IMR-90 (cell line): ENCODE measurements at regions not wholly inside any gene's neighbourhood (a gene's known extent, or its start where the extent isn't known, plus 50 kb on each side); places are given as distances from the start of the nearest gene placed in this dataset.

Source experiments
- ATAC-seq: fragments of 200-7000 bp; cut with Tn5 transposase; 2 replicates; pipeline ENCODE4 v1.9.1; 2020; ENCODE audit warnings: low read depth, mild to moderate bottlenecking, moderate library complexity
- BruUV-seq: library from RNA; stranded (reverse); fragments of 400-500 nt; replicated peaks from 2 replicates; lab custom pipeline; 2021; lab: Mats Ljungman, UMichigan
- CTCF ChIA-PET: fragments of 300-600 bp; formaldehyde crosslinking; extraction: SDS; loops from one replicate; lab custom pipeline; 2021; ENCODE audit warnings: antibody characterized with exemption; lab: Yijun Ruan, JAX
- POLR2A ChIA-PET: fragments of 300-600 bp; sonication (Branson Sonifier 250); formaldehyde crosslinking; loops from one replicate; lab custom pipeline; 2022; ENCODE audit warnings: antibody characterized with exemption; ENCODE audit not compliant: unreplicated experiment; lab: Charles Lee
- DNase-seq: peaks from one replicate; pipeline ENCODE4 v3.0.0; 2013
- H2AFZ ChIP-seq: replicated peaks from 2 replicates; pipeline ENCODE3; 2013; ENCODE audit warnings: low read length, mild to moderate bottlenecking; ENCODE audit not compliant: poor library complexity
- H2AK5ac ChIP-seq: 2 replicates; pipeline ENCODE4 v1.6.1; 2013; ENCODE audit warnings: low read depth, low read length, inconsistent platforms
- H2AK9ac ChIP-seq: replicated peaks from 2 replicates; pipeline ENCODE3; 2013; ENCODE audit warnings: mild to moderate bottlenecking, low read depth, low read length, moderate library complexity; ENCODE audit not compliant: poor library complexity
- H2BK120ac ChIP-seq: 2 replicates; pipeline ENCODE4 v1.6.1; 2013; ENCODE audit warnings: low read depth, low read length, inconsistent platforms
- H2BK15ac ChIP-seq: 3 replicates; pipeline ENCODE4 v1.6.1; 2013; ENCODE audit warnings: low read depth, low read length, inconsistent platforms
- H2BK20ac ChIP-seq: 2 replicates; pipeline ENCODE4 v1.6.1; 2013; ENCODE audit warnings: low read depth, mild to moderate bottlenecking, inconsistent platforms, low read length, moderate library complexity
- H2BK5ac ChIP-seq: 2 replicates; pipeline ENCODE4 v1.6.1; 2013; ENCODE audit warnings: mild to moderate bottlenecking, low read depth, low read length, inconsistent platforms; ENCODE audit not compliant: poor library complexity, severe bottlenecking
- H3K14ac ChIP-seq: replicated peaks from 2 replicates; pipeline ENCODE4 v1.6.1; 2013; ENCODE audit warnings: low read depth, low read length, inconsistent platforms
- H3K18ac ChIP-seq: 2 replicates; pipeline ENCODE4 v1.6.1; 2013; ENCODE audit warnings: low read depth, low read length, control low read depth
- H3K23ac ChIP-seq: 2 replicates; pipeline ENCODE4 v1.6.1; 2013; ENCODE audit warnings: low read depth, low read length, inconsistent platforms
- H3K27ac ChIP-seq: 2 replicates; pipeline ENCODE4 v1.5.1; 2013; ENCODE audit warnings: mild to moderate bottlenecking, control low read depth, low read length; ENCODE audit not compliant: insufficient read depth
- H3K27me3 ChIP-seq: 2 replicates; pipeline ENCODE4 v1.6.1; 2013; ENCODE audit warnings: low read length; ENCODE audit not compliant: control insufficient read depth, insufficient read depth
- H3K36me3 ChIP-seq: 2 replicates; pipeline ENCODE4 v1.6.1; 2013; ENCODE audit warnings: low read length, mixed read lengths; ENCODE audit not compliant: control insufficient read depth, insufficient read depth
- H3K4ac ChIP-seq: 2 replicates; pipeline ENCODE4 v1.6.1; 2013; ENCODE audit warnings: low read depth, low read length, inconsistent platforms
- H3K4me1 ChIP-seq: 2 replicates; pipeline ENCODE4 v1.6.1; 2013; ENCODE audit warnings: low read length, mixed read lengths; ENCODE audit not compliant: control insufficient read depth, insufficient read depth
- H3K4me2 ChIP-seq: 2 replicates; pipeline ENCODE4 v1.6.1; 2013; ENCODE audit warnings: low read depth, mild to moderate bottlenecking, control low read depth, low read length, moderate library complexity
- H3K4me3 ChIP-seq: 2 replicates; pipeline ENCODE4 v1.5.1; 2013; ENCODE audit warnings: low read depth, mild to moderate bottlenecking, control low read depth, low read length, moderate library complexity; ENCODE audit not compliant: insufficient read depth
- H3K56ac ChIP-seq: 2 replicates; pipeline ENCODE4 v1.6.1; 2013; ENCODE audit warnings: low read length, inconsistent platforms; ENCODE audit not compliant: insufficient read depth; ENCODE audit errors: extremely low read depth
- H3K79me1 ChIP-seq, 2 experiments: 2 replicates each; pipeline ENCODE4 v1.6.1; 2013; ENCODE audit warnings: low read length in 2 of 2, inconsistent platforms in 1 of 2, low read depth in 1 of 2
- H3K9ac ChIP-seq: 2 replicates; pipeline ENCODE4 v1.6.1; 2013; ENCODE audit warnings: low read depth, low read length, control low read depth
- H3K9me1 ChIP-seq: 2 replicates; pipeline ENCODE4 v1.6.1; 2013; ENCODE audit warnings: low read length, inconsistent platforms; ENCODE audit not compliant: insufficient read depth
- H3K9me3 ChIP-seq: 2 replicates; pipeline ENCODE4 v1.6.1; 2013; ENCODE audit warnings: low read length; ENCODE audit not compliant: control insufficient read depth, insufficient read depth
- H4K20me1 ChIP-seq: 2 replicates; pipeline ENCODE4 v1.6.1; 2013; ENCODE audit warnings: low read length, inconsistent platforms; ENCODE audit not compliant: insufficient read depth
- H4K5ac ChIP-seq: 2 replicates; pipeline ENCODE4 v1.6.1; 2013; ENCODE audit warnings: mild to moderate bottlenecking, low read depth, low read length, control low read depth
- H4K8ac ChIP-seq, 2 experiments: 2 replicates each; pipeline ENCODE4 v1.6.1; 2013; ENCODE audit warnings: low read depth in 2 of 2, low read length in 2 of 2, control low read depth in 1 of 2, inconsistent platforms in 1 of 2
- H4K91ac ChIP-seq: 2 replicates; pipeline ENCODE4 v1.6.1; 2013; ENCODE audit warnings: low read depth, low read length, inconsistent platforms; ENCODE audit not compliant: insufficient read depth
- BHLHE40 ChIP-seq: fragments of 150-350 bp; IDR thresholded peaks from 2 replicates; pipeline ENCODE4 v1.6.1; 2016; ENCODE audit warnings: mild to moderate bottlenecking, low read depth, low read length
- CEBPB ChIP-seq: IDR thresholded peaks from 2 replicates; pipeline ENCODE4 v1.6.1; 2012; ENCODE audit warnings: low read depth, low read length, improper control_type of control experiment
- CHD1 ChIP-seq: IDR thresholded peaks from 2 replicates; pipeline ENCODE4 v1.6.1; 2012; ENCODE audit warnings: low read depth, low read length, improper control_type of control experiment
- FOS ChIP-seq: fragments of 150-350 bp; IDR thresholded peaks from 2 replicates; pipeline ENCODE4 v1.6.1; 2016; ENCODE audit warnings: low read depth, low read length
- MAFK ChIP-seq: IDR thresholded peaks from 2 replicates; pipeline ENCODE4 v1.6.1; 2012; ENCODE audit warnings: low read depth, low read length, improper control_type of control experiment
- MAZ ChIP-seq: IDR thresholded peaks from 2 replicates; pipeline ENCODE4 v1.6.1; 2012; ENCODE audit warnings: low read depth, mild to moderate bottlenecking, low read length, improper control_type of control experiment, moderate library complexity, borderline replicate concordance
- MXI1 ChIP-seq: IDR thresholded peaks from 2 replicates; pipeline ENCODE4 v1.6.1; 2012; ENCODE audit warnings: low read depth, mild to moderate bottlenecking, low read length, moderate library complexity, borderline replicate concordance
- NFE2L2 ChIP-seq: fragments of 150-350 bp; IDR thresholded peaks from 2 replicates; pipeline ENCODE4 v1.6.1; 2016; ENCODE audit warnings: low read depth, mild to moderate bottlenecking, low read length
- POLR2A ChIP-seq: IDR thresholded peaks from 2 replicates; pipeline ENCODE4 v1.6.1; 2012; ENCODE audit warnings: mild to moderate bottlenecking, low read depth, low read length
- RAD21 ChIP-seq: IDR thresholded peaks from 2 replicates; pipeline ENCODE4 v1.6.1; 2012; ENCODE audit warnings: low read length, improper control_type of control experiment
- RCOR1 ChIP-seq: IDR thresholded peaks from 2 replicates; pipeline ENCODE4 v1.6.1; 2012; ENCODE audit warnings: mild to moderate bottlenecking, low read length, improper control_type of control experiment; ENCODE audit not compliant: insufficient replicate concordance
- RFX5 ChIP-seq: IDR thresholded peaks from 2 replicates; pipeline ENCODE4 v1.8.0; 2012; ENCODE audit warnings: low read depth, mild to moderate bottlenecking, low read length, moderate library complexity
- SMC3 ChIP-seq: fragments of 150-350 bp; IDR thresholded peaks from 2 replicates; pipeline ENCODE4 v1.6.1; 2016; ENCODE audit warnings: low read depth, mild to moderate bottlenecking, antibody characterized with exemption, low read length, moderate library complexity
- WGBS, 2 experiments: methylation state at CpG; one replicate each; pipeline versions ENCODE4 v1.1.5 to v1.1.7; 2013; ENCODE audit warnings: missing lambda C conversion rate in 2 of 2; ENCODE audit not compliant: insufficient read length in 1 of 2; ENCODE audit errors: extremely low coverage in 2 of 2; 5-methylcytosine and 5-hydroxymethylcytosine counted together
- dilution Hi-C: fragments of 300-500 bp; cut with HindIII; formaldehyde crosslinking; loops from one replicate; pipeline ENCODE4 v1.14.3; 2018; ENCODE audit warnings: low sequenced_read_pairs; ENCODE audit not compliant: unreplicated experiment
- in situ Hi-C: fragments of 300-500 bp; cut with MboI; formaldehyde crosslinking; loops from 3 replicates; pipeline ENCODE4 v1.14.3; 2019; ENCODE audit warnings: low sequenced_read_pairs, inconsistent platforms, mixed read lengths
- intact Hi-C: fragments of 100-400 bp; cut with micrococcal nuclease; formaldehyde crosslinking; loops from 2 replicates; pipeline ENCODE4 v1.10.0; 2022
- TF ChIP-seq, protein P1 (sequence below): conservative IDR thresholded peaks from 2 replicates; pipeline ENCODE4 v1.5.1; 2012; ENCODE audit warnings: mild to moderate bottlenecking, low read depth, low read length, improper control_type of control experiment
- TF ChIP-seq, protein P2 (sequence below): fragments of 150-350 bp; IDR thresholded peaks from 2 replicates; pipeline ENCODE4 v1.6.1; 2016; ENCODE audit warnings: low read depth, mild to moderate bottlenecking, low read length, moderate library complexity, borderline replicate concordance
- TF ChIP-seq, protein P3 (sequence below): fragments of 150-350 bp; IDR thresholded peaks from 2 replicates; pipeline ENCODE4 v1.6.1; 2017; ENCODE audit warnings: mild to moderate bottlenecking, antibody characterized with exemption, low read length, low read depth

DNA sequence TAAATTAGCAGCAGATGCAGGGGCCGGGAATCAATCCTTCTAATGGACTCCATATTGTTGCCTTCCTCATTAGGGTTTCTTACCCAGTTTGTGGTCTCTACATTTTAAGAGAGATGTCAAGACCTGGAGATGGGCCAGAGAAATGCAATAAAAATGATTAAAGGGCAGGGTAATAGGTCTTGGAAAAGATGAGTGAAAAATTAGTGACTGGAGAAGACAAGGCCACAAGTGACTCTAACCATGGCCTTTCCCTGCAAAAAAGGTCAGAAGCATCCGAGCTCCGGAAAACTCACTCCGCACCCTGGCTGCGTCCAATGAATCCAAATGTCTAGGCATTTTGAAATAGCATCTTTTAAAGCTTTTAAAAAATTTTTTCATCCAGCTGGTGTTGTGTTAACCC, 152.8 kb downstream of the ARRDC4 start:
- H3K4me3 ChIP-seq, result no peak overlapping the region
- in situ Hi-C loops (no loop called here), intact Hi-C loops (loop anchor here (5.0 kb wide), 1 partner anchor 491 kb away; no protein-coding TSS in a partner anchor), dilution Hi-C loops (no loop called here)
- DNase-seq, result no peak
- H3K27ac ChIP-seq, result no peak overlapping the region
- H3K4me2 ChIP-seq, result no peak overlapping the region
- no peak overlapping the region for H3K9ac ChIP-seq
- H2BK5ac ChIP-seq, result no peak overlapping the region
- no peak overlapping the region for H2BK20ac ChIP-seq
- no peak overlapping the region for H3K14ac ChIP-seq
- no peaks in the 10 kb centered on the region for H3K4me1 ChIP-seq
- CTCF ChIA-PET, result no interaction called here
- H3K36me3 ChIP-seq, result no peaks in the 10 kb centered on the region
- no peaks in the 10 kb centered on the region for H3K9me1 ChIP-seq
- no peak for TF ChIP-seq MXI1
- TF ChIP-seq POLR2A, result no peak
- TF ChIP-seq, protein P1, sequence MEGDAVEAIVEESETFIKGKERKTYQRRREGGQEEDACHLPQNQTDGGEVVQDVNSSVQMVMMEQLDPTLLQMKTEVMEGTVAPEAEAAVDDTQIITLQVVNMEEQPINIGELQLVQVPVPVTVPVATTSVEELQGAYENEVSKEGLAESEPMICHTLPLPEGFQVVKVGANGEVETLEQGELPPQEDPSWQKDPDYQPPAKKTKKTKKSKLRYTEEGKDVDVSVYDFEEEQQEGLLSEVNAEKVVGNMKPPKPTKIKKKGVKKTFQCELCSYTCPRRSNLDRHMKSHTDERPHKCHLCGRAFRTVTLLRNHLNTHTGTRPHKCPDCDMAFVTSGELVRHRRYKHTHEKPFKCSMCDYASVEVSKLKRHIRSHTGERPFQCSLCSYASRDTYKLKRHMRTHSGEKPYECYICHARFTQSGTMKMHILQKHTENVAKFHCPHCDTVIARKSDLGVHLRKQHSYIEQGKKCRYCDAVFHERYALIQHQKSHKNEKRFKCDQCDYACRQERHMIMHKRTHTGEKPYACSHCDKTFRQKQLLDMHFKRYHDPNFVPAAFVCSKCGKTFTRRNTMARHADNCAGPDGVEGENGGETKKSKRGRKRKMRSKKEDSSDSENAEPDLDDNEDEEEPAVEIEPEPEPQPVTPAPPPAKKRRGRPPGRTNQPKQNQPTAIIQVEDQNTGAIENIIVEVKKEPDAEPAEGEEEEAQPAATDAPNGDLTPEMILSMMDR, result no peak
- TF ChIP-seq CEBPB, result no peak
- no peak for TF ChIP-seq MAFK
- TF ChIP-seq, protein P2, sequence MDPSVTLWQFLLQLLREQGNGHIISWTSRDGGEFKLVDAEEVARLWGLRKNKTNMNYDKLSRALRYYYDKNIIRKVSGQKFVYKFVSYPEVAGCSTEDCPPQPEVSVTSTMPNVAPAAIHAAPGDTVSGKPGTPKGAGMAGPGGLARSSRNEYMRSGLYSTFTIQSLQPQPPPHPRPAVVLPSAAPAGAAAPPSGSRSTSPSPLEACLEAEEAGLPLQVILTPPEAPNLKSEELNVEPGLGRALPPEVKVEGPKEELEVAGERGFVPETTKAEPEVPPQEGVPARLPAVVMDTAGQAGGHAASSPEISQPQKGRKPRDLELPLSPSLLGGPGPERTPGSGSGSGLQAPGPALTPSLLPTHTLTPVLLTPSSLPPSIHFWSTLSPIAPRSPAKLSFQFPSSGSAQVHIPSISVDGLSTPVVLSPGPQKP, result no peak
- TF ChIP-seq RAD21, result no peak
- TF ChIP-seq NFE2L2, result no peak
- no peak for TF ChIP-seq SMC3
- no peak for TF ChIP-seq RFX5
- TF ChIP-seq BHLHE40, result no peak
- TF ChIP-seq RCOR1, result no peak
- no peak for TF ChIP-seq MAZ
- TF ChIP-seq FOS, result no peak
- no peak for TF ChIP-seq CHD1
- TF ChIP-seq, protein P3, sequence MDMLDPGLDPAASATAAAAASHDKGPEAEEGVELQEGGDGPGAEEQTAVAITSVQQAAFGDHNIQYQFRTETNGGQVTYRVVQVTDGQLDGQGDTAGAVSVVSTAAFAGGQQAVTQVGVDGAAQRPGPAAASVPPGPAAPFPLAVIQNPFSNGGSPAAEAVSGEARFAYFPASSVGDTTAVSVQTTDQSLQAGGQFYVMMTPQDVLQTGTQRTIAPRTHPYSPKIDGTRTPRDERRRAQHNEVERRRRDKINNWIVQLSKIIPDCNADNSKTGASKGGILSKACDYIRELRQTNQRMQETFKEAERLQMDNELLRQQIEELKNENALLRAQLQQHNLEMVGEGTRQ, result no peak
- no peak overlapping the region for H4K5ac ChIP-seq
- H3K56ac ChIP-seq, result no peak overlapping the region
- H2BK15ac ChIP-seq, result no peak overlapping the region
- H3K18ac ChIP-seq, result no peak overlapping the region
- no peak overlapping the region for H3K23ac ChIP-seq
- no peaks in the 10 kb centered on the region for H3K27me3 ChIP-seq
- H4K20me1 ChIP-seq, result no peaks in the 10 kb centered on the region
- no peak overlapping the region for H4K91ac ChIP-seq
- no peak overlapping the region for H2BK120ac ChIP-seq
- H3K4ac ChIP-seq, result no peak overlapping the region
- no peak for ATAC-seq
- no peak overlapping the region for H4K8ac ChIP-seq
- POLR2A ChIA-PET, result no interaction called here
- no peaks in the 10 kb centered on the region for H3K79me1 ChIP-seq
- no peak overlapping the region for H2AK9ac ChIP-seq
- no CpG with 5 or more reads among the region's 5 CpGs for WGBS, 2 experiments
- peaks cover 30% of the 10 kb centered on the region for H3K9me3 ChIP-seq
- H2AFZ ChIP-seq, result no peak overlapping the region
- no peak overlapping the region for H2AK5ac ChIP-seq
- no TSS peak for BruUV-seq
